NAMALWA (cell line): ENCODE measurements at regions not wholly inside any gene's neighbourhood (a gene's known extent, or its start where the extent isn't known, plus 50 kb on each side); places are given as distances from the start of the nearest gene placed in this dataset.

Source experiments
- DNase-seq: peaks from one replicate; pipeline ENCODE4 v3.0.0-alpha.2; 2015; ENCODE audit warnings: low spot score

DNA sequence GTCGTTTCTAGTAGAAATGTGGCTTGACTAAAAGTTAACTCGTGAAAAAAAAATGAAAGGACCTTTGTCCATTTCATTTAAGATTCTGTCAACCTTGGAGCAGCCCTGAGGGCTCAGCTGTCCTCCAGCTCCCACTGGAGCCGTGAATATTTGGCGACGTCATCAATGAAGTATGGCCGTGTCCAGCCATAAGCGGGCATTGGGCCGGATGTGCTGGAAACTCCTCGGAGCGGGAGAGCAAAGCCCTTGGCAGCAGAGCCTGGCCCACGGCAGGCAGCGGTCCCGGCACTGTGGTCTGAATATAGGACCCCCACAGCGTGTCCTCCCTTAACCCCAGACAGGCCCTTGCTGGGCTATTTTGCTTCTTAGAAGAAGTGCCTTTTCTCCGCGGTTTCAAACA is 50.0 kb downstream of the JAKMIP3 start:
- DNase-seq: no peak

DNA sequence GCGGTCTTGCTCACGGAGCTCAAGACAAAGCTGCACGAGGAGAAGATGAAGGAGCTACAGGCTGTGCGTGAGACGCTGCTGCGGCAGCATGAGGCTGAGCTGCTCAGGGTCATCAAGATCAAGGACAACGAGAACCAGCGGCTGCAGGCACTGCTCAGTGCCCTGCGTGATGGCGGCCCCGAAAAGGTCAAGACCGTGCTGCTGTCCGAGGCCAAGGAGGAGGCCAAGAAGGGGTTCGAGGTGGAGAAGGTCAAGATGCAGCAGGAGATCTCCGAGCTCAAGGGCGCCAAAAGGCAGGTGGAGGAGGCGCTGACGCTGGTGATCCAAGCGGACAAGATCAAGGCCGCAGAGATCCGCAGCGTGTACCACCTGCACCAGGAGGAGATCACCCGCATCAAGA is 51.4 kb downstream of the JAKMIP3 start:
- no peak for DNase-seq

DNA sequence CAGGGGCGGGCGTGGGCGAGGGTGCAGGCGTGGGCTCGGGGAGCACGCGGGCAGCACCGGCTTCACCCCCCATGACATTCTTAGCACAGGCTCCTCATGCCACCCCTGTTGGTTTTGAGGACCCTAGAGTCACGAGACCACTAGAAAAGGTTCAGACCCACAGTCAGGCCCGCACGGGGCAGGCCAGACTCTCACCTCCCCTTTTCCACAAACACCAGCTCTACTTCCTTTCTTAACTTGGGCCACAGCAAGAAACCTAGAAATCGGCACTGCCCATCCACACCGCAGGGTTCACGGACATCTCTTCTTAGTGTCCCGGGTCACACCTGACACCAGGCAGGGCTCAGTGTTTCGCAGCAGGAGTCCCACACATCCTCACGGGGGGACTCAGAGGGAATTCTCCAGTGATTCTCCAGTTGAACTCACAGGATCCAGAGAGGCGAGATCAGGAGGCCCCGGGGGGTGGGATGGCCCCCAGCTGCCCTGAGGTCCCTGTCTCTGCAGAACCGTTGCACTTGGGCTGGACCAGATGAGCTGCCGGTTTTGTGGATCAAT is 52.0 kb downstream of the JAKMIP3 start:
- no peak for DNase-seq

DNA sequence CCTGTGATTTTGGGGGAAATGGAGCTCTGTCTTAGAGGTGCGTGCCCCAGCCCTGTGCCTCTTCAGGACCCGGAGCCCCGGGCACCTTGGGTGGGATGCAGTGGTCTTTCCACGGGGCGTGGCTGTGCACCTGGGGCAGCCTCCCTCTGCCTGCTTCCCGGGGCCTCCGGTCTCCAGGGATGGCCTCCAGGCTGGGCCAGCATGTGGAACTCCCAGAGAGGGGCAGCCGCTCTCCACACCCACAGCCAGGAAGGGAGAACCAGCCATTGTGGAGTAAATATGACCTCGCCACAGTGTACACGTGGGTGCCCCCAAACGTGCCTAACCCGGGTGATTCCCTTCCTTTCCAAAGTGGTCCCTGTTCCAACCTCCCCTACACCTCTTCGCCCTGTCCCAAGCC is 52.6 kb downstream of the JAKMIP3 start:
- no peak for DNase-seq

DNA sequence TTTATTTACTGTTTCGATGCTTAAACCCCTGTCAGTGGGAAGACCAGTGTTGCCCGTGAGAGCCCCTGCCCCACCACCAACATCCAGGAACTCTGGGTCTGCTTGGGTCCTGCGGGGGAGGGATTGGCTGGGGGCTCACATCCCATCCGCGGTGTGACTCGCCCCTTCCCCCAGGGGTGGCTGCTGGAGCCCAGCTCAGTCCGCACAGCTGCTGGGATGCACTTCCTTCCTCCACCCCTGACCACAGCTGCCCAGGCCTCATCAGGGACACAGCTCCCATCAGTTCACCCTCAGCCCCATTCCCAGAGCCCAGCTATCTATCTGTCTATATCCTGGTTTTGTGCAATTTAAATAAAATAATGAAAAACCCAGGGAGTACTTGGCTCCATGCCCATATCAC is 54.5 kb downstream of the JAKMIP3 start:
- DNase-seq: no peak

DNA sequence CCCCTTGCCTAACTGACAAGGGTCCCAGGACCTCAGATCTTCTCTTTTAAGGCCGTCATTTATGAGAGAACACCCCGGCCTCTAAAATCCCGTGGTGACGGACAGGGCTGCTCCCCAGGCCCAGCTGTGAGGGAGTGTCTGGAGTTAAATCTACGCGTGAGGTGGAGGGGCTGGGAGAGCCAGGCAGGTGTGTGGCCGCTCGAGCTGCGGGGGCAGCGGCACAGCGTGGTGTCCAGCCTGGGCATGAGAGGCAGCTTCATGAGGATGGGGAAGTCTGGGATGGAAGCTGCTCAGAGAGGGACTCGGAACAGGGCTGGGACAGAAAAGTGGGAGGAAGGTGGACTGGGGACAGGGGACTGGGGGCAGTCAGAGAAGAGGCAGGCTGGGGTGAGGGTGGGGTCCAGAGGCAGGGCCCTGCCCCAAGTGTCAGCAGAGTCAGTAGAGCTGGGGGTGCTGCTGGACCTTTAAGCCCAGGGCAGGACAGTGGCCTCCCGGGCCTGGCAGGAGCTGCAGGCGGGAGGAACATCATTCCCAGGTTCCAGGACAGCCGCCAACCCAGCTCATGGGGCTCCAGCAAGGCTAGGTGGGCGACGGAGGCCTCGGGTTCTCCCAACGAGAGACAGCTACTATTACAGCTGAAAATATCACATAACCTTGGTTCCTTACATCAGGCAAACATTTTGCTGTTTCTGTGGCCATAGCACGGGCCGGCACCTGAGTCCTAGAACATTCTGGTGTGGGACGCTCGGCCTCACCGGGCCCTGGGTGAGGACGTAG is 55.2 kb downstream of the JAKMIP3 start:
- DNase-seq: no peak

DNA sequence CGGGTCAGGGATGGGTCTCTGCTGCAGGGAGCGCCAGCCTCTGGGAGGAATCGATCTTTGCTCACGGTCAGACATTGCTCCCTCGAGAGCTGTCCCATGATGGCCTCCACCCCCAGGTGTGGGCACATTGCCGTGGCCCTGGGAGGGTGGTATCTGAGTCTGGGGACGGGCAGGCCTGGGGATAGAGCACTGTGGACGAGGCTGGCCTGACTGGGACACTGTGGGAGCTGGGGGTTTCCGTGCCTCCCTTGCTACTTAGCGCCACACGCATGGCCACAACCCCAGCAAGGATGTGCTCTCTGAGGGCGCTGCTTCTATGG is 55.7 kb downstream of the JAKMIP3 start:
- DNase-seq: no peak

DNA sequence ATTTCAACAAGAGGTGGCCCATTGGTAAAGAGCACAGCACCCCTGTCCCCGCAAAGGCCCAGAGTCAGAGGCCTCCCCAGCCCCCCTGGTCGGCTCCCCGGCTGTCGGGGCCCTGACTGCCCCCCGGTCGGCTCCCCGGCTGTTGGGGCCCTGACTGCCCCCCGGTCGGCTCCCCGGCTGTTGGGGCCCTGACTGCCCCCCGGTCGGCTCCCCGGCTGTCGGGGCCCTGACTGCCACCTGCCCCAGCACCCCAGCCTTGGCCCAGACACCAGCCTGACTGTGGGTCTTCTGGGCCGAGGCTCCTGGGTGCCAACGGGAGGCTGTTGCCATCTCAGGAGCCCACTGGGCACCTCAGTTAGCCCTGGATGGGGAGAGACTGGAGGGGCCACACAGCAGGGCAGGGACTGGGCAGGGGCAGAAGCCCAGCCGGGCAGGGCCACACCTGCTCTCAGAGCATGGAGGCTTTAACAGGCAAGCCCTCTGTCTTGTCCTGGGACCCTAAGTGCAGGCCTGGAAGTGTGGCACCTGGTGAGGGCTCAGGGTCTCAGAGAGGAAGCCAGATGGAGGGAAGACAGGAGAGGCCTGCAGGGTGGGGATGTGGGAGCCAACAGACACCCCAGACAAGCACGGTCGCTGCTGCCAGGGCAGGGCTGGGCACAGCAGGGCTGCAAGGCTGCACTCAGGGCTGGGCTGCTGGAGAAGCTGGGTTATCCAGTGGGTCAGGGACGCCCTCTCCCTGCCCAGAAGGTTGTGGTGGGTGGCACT is 56.5 kb downstream of the JAKMIP3 start:
- no peak for DNase-seq

DNA sequence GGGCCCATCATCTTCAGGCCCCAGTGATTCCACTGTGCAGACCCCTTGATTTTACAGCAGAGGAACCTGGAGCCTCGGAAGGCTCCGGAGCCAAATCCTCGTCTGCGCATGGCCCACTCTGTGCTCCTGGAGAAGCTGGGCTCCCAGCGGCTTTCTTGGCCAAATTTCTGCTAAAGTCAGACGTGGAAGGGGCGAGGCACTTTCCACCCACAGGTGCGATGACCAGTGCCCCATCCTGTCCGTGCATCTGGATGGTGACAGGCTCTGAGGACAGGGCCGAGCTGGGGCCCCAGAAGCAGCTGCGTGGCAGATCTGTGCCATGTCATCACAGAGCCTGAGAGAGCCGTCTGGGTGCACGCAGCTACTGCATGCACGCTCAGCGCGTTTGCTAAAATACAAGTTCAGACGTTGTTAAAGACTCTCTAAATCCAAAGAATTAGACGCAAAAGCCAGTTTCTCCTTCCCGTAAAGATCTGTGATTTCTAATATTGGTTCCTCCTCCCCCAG is 57.2 kb downstream of the JAKMIP3 start:
- DNase-seq: no peak

DNA sequence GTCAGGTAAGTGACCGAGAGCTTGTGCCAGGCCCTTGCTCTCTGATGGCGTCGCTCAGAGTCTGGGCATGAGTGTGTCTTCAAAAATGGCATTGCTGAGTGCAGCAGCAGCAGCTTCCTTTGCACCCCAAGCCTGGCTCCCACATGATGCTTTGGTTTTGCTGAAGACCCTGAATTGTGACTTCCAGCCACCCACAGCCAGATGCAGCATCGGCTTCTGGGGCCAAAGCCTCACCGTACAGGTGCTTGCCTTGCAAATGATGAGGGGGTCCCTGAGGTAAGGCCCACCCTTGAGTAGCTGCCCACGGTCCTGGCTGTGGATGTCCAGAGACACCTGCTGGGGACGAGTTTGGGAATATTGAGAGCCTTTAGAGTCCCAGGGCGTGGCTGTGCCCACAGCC is 57.9 kb downstream of the JAKMIP3 start:
- DNase-seq: no peak

DNA sequence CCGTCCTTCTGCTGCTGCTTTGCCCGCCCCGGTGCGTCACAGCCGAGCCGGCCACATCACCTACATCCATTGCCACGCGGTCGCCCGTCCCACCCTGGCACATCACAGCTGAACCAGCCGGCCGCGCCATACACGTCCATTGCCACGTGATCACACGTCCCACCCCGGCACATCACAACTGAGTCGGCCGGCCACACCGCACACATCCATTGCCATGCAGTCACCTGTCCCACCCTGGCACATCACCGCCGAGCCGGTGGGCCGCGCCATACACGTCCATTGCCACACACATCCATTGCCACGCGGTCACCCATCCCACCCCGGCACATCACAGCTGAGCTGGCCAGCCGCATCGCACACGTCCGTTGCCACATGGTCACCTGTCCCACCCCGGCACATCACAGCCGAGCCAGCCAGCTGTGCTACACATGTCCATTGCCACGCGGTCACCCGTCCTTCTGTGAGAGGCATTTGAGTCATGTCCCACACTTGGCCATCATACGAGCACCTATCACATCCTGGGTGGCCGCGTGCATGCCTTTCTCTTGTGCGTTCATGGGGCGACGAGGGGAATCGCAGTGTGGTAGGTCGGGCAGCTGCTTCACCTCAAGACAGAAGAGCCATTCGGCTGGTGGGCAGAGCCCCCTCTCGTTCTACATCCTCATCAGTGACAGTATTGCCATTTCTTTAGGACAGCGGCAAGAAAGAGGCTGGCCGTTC is 58.6 kb downstream of the JAKMIP3 start:
- no peak for DNase-seq

DNA sequence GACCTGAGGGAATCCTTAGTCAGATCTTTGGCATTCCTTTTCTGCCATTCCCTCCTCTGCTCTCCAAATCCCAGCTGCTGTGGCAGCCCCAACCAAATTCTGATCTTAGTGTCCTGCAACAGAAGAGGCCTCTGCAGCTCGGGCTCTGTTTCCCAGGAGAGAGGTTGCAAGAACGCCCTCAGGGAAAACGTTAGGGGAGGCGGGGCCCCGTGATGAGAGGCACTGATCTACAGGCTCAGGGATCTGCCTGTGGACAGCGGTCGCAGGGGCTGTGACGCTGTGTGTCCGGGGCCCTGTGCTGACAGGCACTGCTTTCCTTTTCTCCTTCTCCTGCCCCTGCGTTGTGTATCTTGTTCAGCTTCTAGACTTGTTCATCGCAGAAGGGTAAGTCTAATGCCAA is 57.3 kb upstream of the DPYSL4 start:
- DNase-seq: no peak

DNA sequence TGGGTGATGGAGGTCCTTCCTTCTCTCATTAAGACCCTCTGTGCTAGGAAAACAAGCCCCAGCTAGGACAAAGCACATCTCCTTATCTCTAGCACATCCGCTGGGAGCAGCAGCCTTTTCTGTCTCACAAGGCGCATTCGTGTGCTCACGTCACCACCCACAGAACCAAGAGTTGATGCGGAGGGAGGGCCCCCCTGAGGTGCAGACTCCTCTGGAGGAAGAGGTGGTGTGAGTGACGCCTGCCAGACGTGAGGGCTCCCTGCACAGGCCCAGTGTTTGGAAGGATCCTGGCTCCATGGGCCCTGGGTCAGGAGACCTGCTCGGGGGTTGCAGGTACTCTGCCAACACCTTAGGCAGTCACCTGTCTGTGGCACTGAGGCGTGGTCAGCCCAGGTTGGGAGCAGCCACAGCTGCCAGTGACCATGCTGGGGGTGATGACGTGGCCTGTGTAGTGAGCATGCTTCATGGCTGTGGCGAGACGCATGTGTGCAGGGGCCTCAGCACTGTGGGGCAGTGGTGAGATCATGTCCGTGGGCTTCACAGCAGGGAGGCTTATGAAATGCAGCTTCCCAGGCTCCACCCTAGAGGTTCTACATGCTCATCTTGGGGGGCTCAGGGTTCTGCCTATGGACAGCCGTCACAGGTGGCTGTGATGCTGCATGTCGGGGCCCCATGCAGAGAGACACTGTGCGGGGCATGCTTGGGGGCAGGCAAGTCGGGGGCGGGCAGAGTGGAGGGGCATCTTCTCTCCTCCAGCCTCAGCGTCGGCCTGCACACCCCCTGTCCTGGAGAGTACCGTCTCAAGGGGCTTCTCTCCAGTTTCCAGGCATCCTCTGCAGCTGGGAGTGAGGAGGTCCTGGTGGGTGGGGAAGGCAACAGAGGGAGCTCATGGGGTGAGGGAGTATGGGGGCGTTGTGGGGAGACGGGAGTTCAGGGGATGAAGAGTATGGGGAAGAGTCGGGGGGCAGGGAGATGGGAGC is 56.2 kb upstream of the DPYSL4 start:
- no peak for DNase-seq

DNA sequence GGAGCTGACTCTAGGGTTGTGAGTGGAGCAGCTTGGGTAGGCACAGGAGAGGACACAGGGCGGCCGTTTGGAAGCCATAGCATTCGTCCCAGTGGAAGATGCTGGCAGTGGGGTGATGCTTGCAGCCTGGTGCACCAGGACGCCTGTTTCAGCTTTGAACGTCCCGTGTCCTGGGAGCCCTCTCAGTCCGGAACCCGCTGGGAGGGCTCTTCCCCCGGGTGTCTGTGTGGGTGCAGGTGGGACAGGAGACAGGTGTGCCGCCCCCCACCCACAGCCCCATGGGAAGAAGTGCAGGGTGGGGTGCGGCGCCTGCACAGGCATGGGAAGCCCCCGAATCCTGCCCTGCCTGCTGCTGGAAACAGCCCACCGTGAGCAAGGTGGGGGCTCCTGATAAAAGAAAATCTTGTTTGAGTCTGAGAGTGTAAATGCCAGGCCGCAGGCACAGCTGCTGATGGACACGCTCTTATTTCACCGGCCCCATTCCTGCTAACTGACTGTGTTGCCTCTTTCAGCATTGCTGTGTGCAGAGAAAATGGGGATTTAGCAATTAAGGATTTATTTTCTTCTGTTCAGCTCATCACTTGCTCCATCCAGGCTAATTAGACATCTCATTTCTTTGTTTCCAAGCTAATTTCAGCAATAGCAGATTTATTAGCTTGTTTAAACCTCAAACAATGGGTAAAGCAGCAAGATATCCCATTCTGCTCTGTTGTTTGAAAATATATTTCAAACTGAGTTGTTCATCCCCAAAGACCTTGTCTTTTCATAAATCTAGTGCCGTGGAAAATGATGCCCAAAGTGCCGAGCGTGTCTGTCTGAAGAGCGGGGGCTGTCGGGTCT is 54.9 kb upstream of the DPYSL4 start:
- no peak for DNase-seq

DNA sequence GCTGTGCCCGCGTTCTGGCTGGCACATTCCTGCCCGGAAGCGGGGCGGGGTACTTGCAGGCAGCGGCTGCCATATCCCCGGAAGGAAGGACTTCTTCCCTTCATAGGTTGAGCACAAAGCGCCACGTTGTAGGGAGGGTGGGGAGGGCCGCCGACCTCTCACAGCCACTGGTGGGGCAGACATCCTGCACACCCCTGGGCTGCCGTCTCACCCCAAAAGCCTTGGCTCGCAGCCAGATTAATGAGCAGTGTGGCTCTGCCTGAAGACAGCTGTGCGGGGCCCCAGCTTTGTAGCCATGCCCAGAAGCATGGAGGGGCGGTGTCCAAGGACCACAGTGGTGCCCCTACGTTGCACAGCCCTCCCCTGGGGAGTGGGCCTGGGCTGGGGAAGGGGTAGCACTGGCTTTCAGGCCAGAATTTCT is 54.3 kb upstream of the DPYSL4 start:
- DNase-seq: peak; percentile 59

DNA sequence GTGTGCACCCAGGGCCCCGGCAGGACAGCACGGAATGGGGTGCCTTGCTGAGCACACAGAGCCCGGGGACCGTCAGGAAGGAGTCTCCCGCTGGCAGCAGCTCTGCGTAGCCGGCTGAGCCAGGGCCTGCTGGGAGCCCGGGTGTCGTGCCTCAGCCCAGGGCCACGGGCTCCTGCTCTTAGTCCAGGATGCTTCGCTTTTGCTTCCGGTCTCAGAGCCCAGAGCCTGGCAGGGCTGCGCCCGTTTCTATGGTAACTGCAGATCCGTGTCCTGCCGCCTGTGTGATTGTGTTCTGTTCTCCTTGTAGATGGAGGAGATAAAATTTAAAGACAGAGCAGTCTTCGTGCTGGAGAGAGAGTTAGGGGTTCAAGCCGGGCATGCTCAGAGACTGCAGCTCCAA is 53.7 kb upstream of the DPYSL4 start:
- DNase-seq: no peak

DNA sequence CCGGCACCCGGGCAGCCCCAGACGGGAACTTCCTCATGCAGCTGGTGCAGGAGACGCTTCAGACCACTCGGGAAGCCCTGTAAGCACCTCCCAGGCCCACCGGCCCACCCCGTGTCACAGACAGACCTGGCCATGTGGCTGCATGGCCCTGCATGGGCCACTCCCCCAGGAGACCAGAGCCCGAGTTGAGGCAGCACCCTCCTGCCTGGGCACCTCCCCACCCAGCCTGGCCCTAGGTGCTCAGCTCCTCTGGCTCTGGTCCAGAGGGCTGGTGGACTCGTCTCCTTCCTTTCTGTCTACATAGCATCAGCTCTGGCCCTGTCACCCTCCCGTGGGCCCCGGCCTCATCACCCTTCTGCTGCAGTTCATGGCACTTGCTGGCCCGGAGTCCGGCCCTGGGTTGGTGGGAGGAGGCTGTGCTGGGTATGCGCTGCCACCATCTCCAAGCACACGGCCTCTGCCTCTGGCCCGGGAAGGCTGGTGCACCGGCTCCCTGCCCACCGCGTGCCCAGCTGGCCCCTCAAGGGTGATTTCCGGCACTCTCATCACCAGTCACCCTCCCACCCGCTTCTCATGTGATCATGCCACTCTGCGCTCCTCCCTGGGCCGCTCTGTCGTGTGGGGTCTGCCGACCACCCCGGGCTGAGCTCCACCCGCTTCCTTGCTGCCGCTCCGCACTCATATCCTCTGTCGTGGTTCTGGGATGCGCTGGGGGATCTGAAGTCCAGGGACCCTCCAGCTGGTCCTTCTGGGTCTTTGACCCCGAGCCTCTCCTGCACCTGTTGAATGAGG is 53.1 kb upstream of the DPYSL4 start:
- no peak for DNase-seq

DNA sequence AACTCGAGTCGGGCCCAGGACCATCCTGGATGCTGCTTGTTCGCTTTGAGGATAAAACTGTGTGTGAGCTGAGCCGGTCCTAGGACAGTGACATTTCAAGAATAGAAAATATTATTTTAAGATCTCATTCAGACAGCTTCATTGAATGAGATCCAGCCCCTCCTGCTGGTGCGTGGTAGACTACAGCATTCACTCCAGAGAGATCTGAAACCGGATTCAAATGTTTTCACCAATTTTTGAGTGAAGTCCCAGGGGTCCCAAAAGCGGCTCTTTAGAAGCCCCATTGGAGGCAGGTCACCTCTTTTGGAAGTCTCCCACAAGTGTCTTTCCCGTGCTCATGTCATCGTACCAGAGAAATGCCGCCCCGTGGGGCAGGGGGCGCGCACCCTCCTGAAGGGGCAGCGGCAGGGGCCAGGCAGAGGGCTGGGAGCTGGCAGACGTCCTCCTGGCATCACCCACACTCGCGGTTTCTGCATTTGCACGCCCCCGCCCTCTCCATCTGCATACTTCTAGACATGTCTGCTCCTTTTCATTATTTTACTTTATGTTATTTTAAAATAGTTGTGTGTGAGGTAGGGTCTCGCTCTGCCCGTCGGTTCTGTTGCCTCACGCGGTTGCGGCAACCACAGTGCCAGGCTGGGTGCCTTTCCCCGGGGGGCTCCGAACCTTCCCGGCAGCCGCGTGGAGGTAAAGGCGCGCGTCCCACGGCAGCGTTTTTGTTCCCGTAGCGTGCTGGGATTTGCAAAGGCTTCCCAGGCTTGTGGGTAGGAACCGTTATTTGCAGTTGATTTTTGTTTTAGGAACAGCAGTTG is 52.3 kb upstream of the DPYSL4 start:
- DNase-seq: no peak
